ENCODE measurements at regions not wholly inside any gene's neighbourhood (a gene's known extent, or its start where the extent isn't known, plus 50 kb on each side); places are given as distances from the start of the nearest gene placed in this dataset.
"Not testable (repeated sequence)": the region's sequence is repeated elsewhere in the genome, so short reads cannot be mapped to it uniquely, and the experiment has no call there.

DNA sequence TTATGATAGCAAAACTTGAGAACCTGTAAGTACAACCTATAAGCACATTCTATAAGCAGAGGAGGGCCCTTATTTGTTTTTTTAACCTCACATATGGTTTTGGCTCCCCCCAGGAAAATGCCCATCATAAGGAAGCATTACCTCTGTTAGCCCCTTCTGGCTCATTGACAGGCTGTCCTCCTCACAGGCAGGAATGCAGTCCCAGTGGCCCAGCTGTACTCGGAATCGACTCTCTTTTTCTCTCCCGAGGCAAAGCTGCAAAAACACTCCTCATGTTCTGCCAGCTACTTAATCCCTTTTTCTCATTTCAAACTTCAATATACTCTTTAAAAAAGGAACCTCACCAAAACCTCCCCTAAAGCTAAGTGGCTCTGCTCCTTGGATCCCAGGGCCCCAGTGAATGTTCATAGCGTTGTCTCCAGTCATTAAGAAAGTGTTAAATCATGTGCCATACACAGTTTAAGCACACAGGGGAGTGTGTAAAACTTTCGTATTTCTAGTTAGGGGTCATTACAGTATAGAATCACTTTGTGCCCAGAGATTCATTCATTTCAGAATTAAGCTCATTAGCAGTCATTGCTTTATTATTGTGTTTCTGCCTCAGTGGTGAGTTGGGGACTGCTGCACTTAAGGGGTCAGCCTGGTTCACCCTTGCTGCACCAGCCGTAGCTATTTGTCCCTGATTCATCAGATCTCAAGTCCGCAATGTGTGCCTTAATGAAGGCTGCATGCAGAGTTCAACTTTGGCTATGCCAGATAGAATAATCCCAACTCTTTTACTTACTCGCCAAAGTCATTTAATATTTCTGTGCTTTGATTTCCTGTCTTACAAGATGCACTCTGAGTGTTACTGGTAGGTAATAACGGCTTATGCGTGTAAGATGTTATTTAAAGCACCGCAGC, 57.6 kb downstream of the JRKL start:
- in situ Hi-C loops (cut with MboI; ENCODE audit: low pct_unique_long_range_greater_than_20kb, low sequenced_read_pairs) = no loop called here
- DNase-seq = no peak

GRCh38 chr11:96448225-96448624, 58.4 kb downstream of the JRKL start:
- DNase-seq = no peak
- in situ Hi-C loops (cut with MboI; ENCODE audit: low pct_unique_long_range_greater_than_20kb, low sequenced_read_pairs) = no loop called here

GRCh38 chr11:96456111-96456510, 66.3 kb downstream of the JRKL start:
- DNase-seq = no peak
- in situ Hi-C loops (cut with MboI; ENCODE audit: low pct_unique_long_range_greater_than_20kb, low sequenced_read_pairs) = no loop called here

GRCh38 chr11:96459751-96460150, 69.9 kb downstream of the JRKL start:
- DNase-seq = no peak
- in situ Hi-C loops (cut with MboI; ENCODE audit: low pct_unique_long_range_greater_than_20kb, low sequenced_read_pairs) = no loop called here

DNA sequence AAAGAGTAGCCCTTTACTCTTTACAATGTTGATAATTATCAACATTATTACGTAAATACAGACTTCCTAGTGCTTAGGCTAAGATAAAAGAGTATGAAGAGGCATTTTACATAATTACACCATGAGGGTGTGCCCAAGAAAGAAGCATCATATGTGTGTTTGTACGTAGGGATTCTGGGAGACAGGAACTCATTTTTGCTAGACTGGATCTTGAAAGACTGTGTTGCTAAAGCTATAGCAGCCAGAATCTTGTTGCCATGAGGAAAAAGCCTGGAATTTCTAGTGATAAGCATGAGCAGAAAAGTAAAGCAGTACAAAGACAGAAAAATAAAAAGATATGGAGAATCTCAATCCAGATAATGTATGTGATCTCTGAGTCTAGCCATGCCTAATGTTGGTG, 72.1 kb downstream of the JRKL start:
- in situ Hi-C loops (cut with MboI; ENCODE audit: low pct_unique_long_range_greater_than_20kb, low sequenced_read_pairs) = no loop called here

DNA sequence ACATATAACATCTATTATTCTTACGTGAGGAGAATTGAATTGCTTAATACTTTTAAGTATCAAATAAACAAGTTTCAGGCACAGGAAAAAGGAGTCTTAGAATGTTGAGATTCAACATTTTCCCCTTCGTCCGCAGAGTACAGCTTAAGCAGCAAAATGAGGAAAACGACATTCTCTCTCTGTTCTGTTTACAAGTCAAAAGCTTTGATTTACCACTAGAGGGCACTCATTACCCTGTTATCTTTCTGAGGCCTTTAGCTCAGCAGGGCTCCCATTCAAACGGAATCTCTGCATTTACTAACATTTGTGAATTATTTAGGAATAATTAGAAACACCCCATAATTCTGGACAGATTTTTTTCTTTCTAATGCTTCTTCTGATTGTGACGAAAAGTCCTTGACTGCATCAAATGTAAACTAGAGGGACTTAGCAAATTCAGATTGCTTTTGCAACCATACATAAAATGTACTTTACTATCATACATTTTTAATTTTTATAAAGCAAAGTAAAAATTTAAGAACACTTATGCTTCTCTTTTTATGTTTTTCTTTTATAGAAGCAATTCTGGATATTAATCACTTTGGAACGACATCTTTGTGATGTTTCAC, 75.0 kb downstream of the JRKL start:
- peak; percentile 72 for DNase-seq
- in situ Hi-C loops (cut with MboI; ENCODE audit: low pct_unique_long_range_greater_than_20kb, low sequenced_read_pairs) = no loop called here

More for the DNA sequence above, 72.1 kb downstream of the JRKL start:
- DNase-seq = no peak

- in situ Hi-C loops (cut with MboI; ENCODE audit: low pct_unique_long_range_greater_than_20kb, low sequenced_read_pairs) = no loop called here
- DNase-seq = no peak
Measured at GRCh38 chr11:96465512-96465911, 75.7 kb downstream of the JRKL start.

- DNase-seq = no peak
- in situ Hi-C loops (cut with MboI; ENCODE audit: low pct_unique_long_range_greater_than_20kb, low sequenced_read_pairs) = no loop called here
Measured at GRCh38 chr11:96466607-96467006, 76.8 kb downstream of the JRKL start.

GRCh38 chr11:96469776-96470175, 80.0 kb downstream of the JRKL start:
- in situ Hi-C loops (cut with MboI; ENCODE audit: low pct_unique_long_range_greater_than_20kb, low sequenced_read_pairs) = no loop called here
- no peak for DNase-seq

DNA sequence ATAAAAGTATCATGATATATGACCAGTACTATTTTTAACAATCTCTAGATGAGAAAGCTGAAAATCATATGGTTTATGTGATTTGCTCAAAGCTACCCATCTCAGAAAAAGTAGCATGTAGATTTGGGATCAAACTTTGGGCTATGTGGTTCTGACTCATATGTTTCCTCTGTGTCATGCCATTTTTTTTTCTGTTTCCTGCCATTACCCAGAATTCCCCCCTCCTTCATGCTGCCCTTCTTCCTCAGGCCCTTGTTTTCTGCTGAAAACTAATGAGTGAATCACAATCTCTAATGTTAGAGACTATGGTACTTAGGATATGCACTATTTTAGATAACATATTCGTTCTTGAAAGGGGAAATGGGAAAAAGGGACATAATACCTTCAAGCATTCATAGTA, 80.7 kb downstream of the JRKL start:
- in situ Hi-C loops (cut with MboI; ENCODE audit: low pct_unique_long_range_greater_than_20kb, low sequenced_read_pairs) = no loop called here
- no peak for DNase-seq

DNA sequence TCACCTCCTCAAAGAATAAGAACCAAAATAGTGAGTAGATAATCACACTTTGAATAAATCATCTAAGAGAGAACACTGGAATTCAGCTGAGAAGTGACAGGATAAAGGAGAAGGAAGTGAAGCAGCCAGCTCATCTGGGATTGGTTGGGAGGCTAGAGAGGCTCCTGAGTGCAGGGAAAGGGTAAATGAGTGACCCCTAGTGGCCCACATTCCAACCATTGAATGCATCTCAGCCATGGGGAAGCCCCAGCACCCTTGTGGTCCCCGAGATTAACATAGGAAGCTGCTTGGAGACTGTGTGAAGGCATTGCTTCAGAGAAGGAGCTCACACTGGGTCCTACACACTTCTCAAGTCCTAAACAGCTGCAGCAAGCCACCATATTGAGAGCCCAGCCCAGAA, 82.3 kb downstream of the JRKL start:
- peak; percentile 18 for DNase-seq
- in situ Hi-C loops (cut with MboI; ENCODE audit: low pct_unique_long_range_greater_than_20kb, low sequenced_read_pairs) = no loop called here

DNA sequence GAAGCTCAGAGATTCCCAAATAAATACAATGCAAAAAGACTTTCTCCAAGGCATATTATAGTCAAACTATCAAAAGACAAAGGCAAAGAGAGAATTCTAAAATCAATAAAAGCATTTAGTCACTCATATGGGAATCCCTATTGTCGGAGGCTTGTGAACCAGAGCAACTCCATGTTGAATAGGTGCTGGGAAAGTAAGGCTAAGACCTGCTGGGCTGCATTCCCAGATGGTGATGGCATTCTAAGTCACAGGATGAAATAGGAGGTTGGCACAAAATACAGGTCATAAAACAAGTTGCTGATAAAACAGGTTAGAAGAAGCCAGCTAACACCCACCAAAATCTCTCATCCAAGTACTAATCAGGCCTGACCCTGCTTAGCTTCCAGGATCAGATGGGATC, 84.5 kb downstream of the JRKL start:
- in situ Hi-C loops (cut with MboI; ENCODE audit: low pct_unique_long_range_greater_than_20kb, low sequenced_read_pairs) = no loop called here
- no peak for DNase-seq

DNA sequence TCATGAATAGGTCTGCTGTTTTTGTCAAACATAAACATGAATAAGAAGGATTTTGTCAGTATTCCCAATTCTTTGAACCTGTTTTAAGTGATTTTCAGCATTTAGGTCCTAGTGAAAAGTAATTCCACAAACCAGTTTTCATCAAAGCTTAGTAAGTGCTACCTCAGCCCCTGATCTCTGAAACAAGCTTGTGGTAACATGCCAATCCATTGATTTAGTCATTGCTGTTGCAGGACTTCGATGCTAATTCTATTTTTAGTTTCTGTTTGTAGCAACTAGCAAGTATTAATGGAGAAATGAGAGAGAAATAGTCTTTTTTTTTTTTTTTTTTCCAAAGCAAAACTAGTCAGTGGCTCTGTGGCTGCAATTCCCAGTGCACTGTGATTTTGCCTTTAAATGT, 91.4 kb downstream of the JRKL start:
- in situ Hi-C loops (cut with MboI; ENCODE audit: low pct_unique_long_range_greater_than_20kb, low sequenced_read_pairs) = no loop called here
- no peak for DNase-seq

- in situ Hi-C loops (cut with MboI; ENCODE audit: low pct_unique_long_range_greater_than_20kb, low sequenced_read_pairs) = no loop called here
- no peak for DNase-seq
Measured at GRCh38 chr11:96481771-96482170, 92.0 kb downstream of the JRKL start.

DNA sequence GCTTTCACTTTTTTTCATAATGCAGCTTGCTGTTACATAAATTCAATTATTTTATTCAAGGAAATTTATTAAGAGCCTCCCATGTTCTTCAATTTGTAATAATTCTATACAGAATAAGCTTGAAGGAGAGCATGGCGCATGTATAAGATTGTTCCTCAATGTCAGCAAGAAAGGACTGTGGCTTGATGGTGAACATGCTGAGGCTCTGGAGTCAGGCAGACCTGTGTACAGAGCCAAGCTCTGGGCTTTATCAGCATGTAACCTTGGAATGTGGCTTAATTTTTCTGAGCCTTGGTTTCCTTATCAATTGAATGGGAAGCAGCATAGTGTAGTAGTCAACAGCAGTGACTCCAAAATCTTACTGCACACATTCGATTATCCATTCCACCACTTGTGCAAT, 92.4 kb downstream of the JRKL start:
- in situ Hi-C loops (cut with MboI; ENCODE audit: low pct_unique_long_range_greater_than_20kb, low sequenced_read_pairs) = no loop called here

GRCh38 chr11:96483374-96483955, 93.7 kb downstream of the JRKL start:
- in situ Hi-C loops (cut with MboI; ENCODE audit: low pct_unique_long_range_greater_than_20kb, low sequenced_read_pairs) = no loop called here
- no peak for DNase-seq

More for the DNA sequence above, 92.4 kb downstream of the JRKL start:
- no peak for DNase-seq

- DNase-seq = no peak
- in situ Hi-C loops (cut with MboI; ENCODE audit: low pct_unique_long_range_greater_than_20kb, low sequenced_read_pairs) = no loop called here
Measured at GRCh38 chr11:96484361-96484760, 94.5 kb downstream of the JRKL start.

- in situ Hi-C loops (cut with MboI; ENCODE audit: low pct_unique_long_range_greater_than_20kb, low sequenced_read_pairs) = no loop called here
- no peak for DNase-seq
Measured at GRCh38 chr11:96486890-96487611, 97.2 kb downstream of the JRKL start.

- DNase-seq; in situ Hi-C loops (cut with MboI; ENCODE audit: low pct_unique_long_range_greater_than_20kb, low sequenced_read_pairs): not testable (repeated sequence)
Measured at GRCh38 chr11:96488911-96489310, 99.1 kb downstream of the JRKL start.

DNA sequence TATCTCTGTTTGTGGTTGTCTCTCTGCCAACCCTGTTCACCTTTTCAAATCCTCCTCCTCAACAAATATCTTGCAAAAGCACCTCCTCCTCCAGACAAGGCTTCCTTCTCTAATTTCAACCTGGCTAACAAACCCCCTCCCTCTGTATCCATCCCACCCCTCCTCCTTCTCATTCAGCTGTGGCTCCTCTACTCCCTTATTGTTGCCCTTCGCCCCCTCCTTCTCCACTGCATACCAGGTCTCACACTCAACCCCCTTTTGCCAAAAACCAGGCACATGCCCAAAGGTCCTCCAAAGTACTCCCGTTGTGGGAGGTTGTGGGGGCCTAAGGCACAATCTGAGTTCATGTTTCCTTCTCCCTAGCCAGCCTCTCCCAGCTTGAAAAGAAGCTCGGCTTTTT, 110.6 kb downstream of the JRKL start:
- in situ Hi-C loops (cut with MboI; ENCODE audit: low pct_unique_long_range_greater_than_20kb, low sequenced_read_pairs) = no loop called here
- no peak for DNase-seq

Data from KBM-7 (cell line).